ENCODE measurements at regions not wholly inside any gene's neighbourhood (a gene's known extent, or its start where the extent isn't known, plus 50 kb on each side); places are given as distances from the start of the nearest gene placed in this dataset.
"Not testable (repeated sequence)": the region's sequence is repeated elsewhere in the genome, so short reads cannot be mapped to it uniquely, and the experiment has no call there.

- Mint-ChIP-seq H3K4me3 (no peak overlapping the region), H3K36me3 (ENCODE audit: low read depth) (peaks cover 1% of the 10 kb centered on the region), H3K27ac (no peak overlapping the region), H3K9me3 (no peaks in the 10 kb centered on the region), H3K4me1 (peaks cover 8% of the 10 kb centered on the region), H3K27me3 (peaks cover 2% of the 10 kb centered on the region)
- ChIA-PET POLR2A (no interaction called here), CTCF (no interaction called here)
- no peak for DNase-seq
Observed at GRCh38 chr6:134546962-134547645, 229.2 kb upstream of the SGK1 start.

- Mint-ChIP-seq H3K4me3 (no peak overlapping the region), H3K27ac (no peak overlapping the region), H3K36me3 (ENCODE audit: low read depth) (peaks cover 1% of the 10 kb centered on the region), H3K9me3 (no peaks in the 10 kb centered on the region), H3K4me1 (peaks cover 18% of the 10 kb centered on the region), H3K27me3 (peaks cover 3% of the 10 kb centered on the region)
- ChIA-PET POLR2A (no interaction called here), CTCF (no interaction called here)
- DNase-seq = no peak
Observed at GRCh38 chr6:134544737-134545136, 226.8 kb upstream of the SGK1 start.

GRCh38 chr6:134543128-134543527, 225.2 kb upstream of the SGK1 start:
- Mint-ChIP-seq H3K4me3 (no peak overlapping the region), H3K27me3 (peaks cover 4% of the 10 kb centered on the region), H3K9me3 (no peaks in the 10 kb centered on the region), H3K36me3 (ENCODE audit: low read depth) (peaks cover 1% of the 10 kb centered on the region), H3K27ac (no peak overlapping the region), H3K4me1 (peaks cover 21% of the 10 kb centered on the region)
- no peak for DNase-seq
- POLR2A ChIA-PET = no interaction called here
- CTCF ChIA-PET = no interaction called here

- Mint-ChIP-seq H3K9me3 (no peaks in the 10 kb centered on the region), H3K4me1 (peaks cover 21% of the 10 kb centered on the region), H3K4me3 (no peak overlapping the region), H3K27me3 (peaks cover 2% of the 10 kb centered on the region), H3K36me3 (ENCODE audit: low read depth) (peaks cover 1% of the 10 kb centered on the region), H3K27ac (no peak overlapping the region)
- DNase-seq = no peak
- ChIA-PET CTCF (no interaction called here), POLR2A (interaction anchor here (0.6 kb wide), 1 partner anchor 87 kb away, joined by 3 read pairs; no protein-coding TSS in a partner anchor)
Observed at GRCh38 chr6:134541001-134541400, 223.1 kb upstream of the SGK1 start.

- Mint-ChIP-seq H3K36me3 (ENCODE audit: low read depth) (peaks cover 1% of the 10 kb centered on the region), H3K4me1 (peaks cover 21% of the 10 kb centered on the region), H3K27ac (no peak overlapping the region), H3K4me3 (no peak overlapping the region), H3K27me3 (peaks cover 2% of the 10 kb centered on the region), H3K9me3 (no peaks in the 10 kb centered on the region)
- DNase-seq = peak; percentile 15
- ChIA-PET CTCF (interaction anchor here (0.6 to 0.9 kb wide), 2 partner anchors 9 to 20 kb away, joined by 3 to 4 read pairs; no protein-coding TSS in a partner anchor), POLR2A (no interaction called here)
Observed at GRCh38 chr6:134539865-134540323, 222.0 kb upstream of the SGK1 start.

GRCh38 chr6:134537765-134538164, 219.9 kb upstream of the SGK1 start:
- DNase-seq; H3K9me3 Mint-ChIP-seq; H3K4me3 Mint-ChIP-seq; H3K27ac Mint-ChIP-seq; H3K36me3 Mint-ChIP-seq (ENCODE audit: low read depth); H3K27me3 Mint-ChIP-seq; CTCF ChIA-PET; POLR2A ChIA-PET: not testable (repeated sequence)
- peaks cover 19% of the 10 kb centered on the region for H3K4me1 Mint-ChIP-seq

GRCh38 chr6:134537146-134537555, 219.2 kb upstream of the SGK1 start:
- H3K27me3 Mint-ChIP-seq = peaks cover 2% of the 10 kb centered on the region
- DNase-seq = no peak
- H3K9me3 Mint-ChIP-seq = no peaks in the 10 kb centered on the region
- no peaks in the 10 kb centered on the region for H3K36me3 Mint-ChIP-seq (ENCODE audit: low read depth)
- H3K4me3 Mint-ChIP-seq = no peak overlapping the region
- no peak overlapping the region for H3K27ac Mint-ChIP-seq
- ChIA-PET CTCF (no interaction called here), POLR2A (no interaction called here)
- peaks cover 22% of the 10 kb centered on the region for H3K4me1 Mint-ChIP-seq

GRCh38 chr6:134535831-134536230, 217.9 kb upstream of the SGK1 start:
- POLR2A ChIA-PET = no interaction called here
- Mint-ChIP-seq H3K4me1 (peaks cover 31% of the 10 kb centered on the region), H3K4me3 (no peak overlapping the region), H3K27ac (no peak overlapping the region), H3K9me3 (no peaks in the 10 kb centered on the region), H3K36me3 (ENCODE audit: low read depth) (no peaks in the 10 kb centered on the region), H3K27me3 (peaks cover 2% of the 10 kb centered on the region)
- CTCF ChIA-PET = interaction anchor here (1.3 kb wide), 1 partner anchor 21 kb away, joined by 3 read pairs; no protein-coding TSS in a partner anchor
- no peak for DNase-seq

- CTCF ChIA-PET = interaction anchor here (1.3 kb wide), 1 partner anchor 20 kb away, joined by 3 read pairs; no protein-coding TSS in a partner anchor
- H3K4me3 Mint-ChIP-seq = no peak overlapping the region
- peaks cover 26% of the 10 kb centered on the region for H3K4me1 Mint-ChIP-seq
- H3K9me3 Mint-ChIP-seq = peaks cover 2% of the 10 kb centered on the region
- POLR2A ChIA-PET = no interaction called here
- DNase-seq = no peak
- H3K36me3 Mint-ChIP-seq (ENCODE audit: low read depth) = no peaks in the 10 kb centered on the region
- H3K27ac Mint-ChIP-seq = peak overlapping the region; percentile 32
- H3K27me3 Mint-ChIP-seq = peaks cover under 1% of the 10 kb centered on the region
Observed at GRCh38 chr6:134534708-134535149, 216.8 kb upstream of the SGK1 start.

GRCh38 chr6:134533991-134534390, 216.1 kb upstream of the SGK1 start:
- no peaks in the 10 kb centered on the region for H3K36me3 Mint-ChIP-seq (ENCODE audit: low read depth)
- ChIA-PET CTCF (interaction anchor here (1.0 kb wide), 1 partner anchor 186 kb away, joined by 4 read pairs; no protein-coding TSS in a partner anchor), POLR2A (no interaction called here)
- DNase-seq = no peak
- peaks cover 2% of the 10 kb centered on the region for H3K9me3 Mint-ChIP-seq
- H3K4me1 Mint-ChIP-seq = peaks cover 29% of the 10 kb centered on the region
- H3K4me3 Mint-ChIP-seq = no peak overlapping the region
- H3K27ac Mint-ChIP-seq = no peak overlapping the region
- no peaks in the 10 kb centered on the region for H3K27me3 Mint-ChIP-seq

- ChIA-PET POLR2A (interaction anchor here (0.7 kb wide), 1 partner anchor 91 kb away, joined by 11 read pairs; no protein-coding TSS in a partner anchor), CTCF (interaction anchor here (0.6 to 1.7 kb wide), 5 partner anchors 9 to 359 kb away, joined by 3 to 5 read pairs (median 3); no protein-coding TSS in a partner anchor)
- Mint-ChIP-seq H3K36me3 (ENCODE audit: low read depth) (no peaks in the 10 kb centered on the region), H3K4me1 (peaks cover 29% of the 10 kb centered on the region), H3K27me3 (no peaks in the 10 kb centered on the region), H3K4me3 (no peak overlapping the region), H3K27ac (no peak overlapping the region), H3K9me3 (peaks cover 2% of the 10 kb centered on the region)
- no peak for DNase-seq
Observed at GRCh38 chr6:134532694-134533624, 215.0 kb upstream of the SGK1 start.

GRCh38 chr6:134531611-134532010, 213.7 kb upstream of the SGK1 start:
- DNase-seq = no peak
- H3K27me3 Mint-ChIP-seq = no peaks in the 10 kb centered on the region
- peaks cover 2% of the 10 kb centered on the region for H3K9me3 Mint-ChIP-seq
- H3K36me3 Mint-ChIP-seq (ENCODE audit: low read depth) = no peaks in the 10 kb centered on the region
- no peak overlapping the region for H3K4me3 Mint-ChIP-seq
- ChIA-PET CTCF (interaction anchor here (0.8 to 1.1 kb wide), 2 partner anchors 8 to 135 kb away, joined by 3 read pairs; no protein-coding TSS in a partner anchor), POLR2A (no interaction called here)
- H3K27ac Mint-ChIP-seq = no peak overlapping the region
- H3K4me1 Mint-ChIP-seq = peaks cover 29% of the 10 kb centered on the region

- POLR2A ChIA-PET = interaction anchor here (0.6 kb wide), 1 partner anchor 20 kb away, joined by 3 read pairs; no protein-coding TSS in a partner anchor
- CTCF ChIA-PET = interaction anchor here (1.1 kb wide), 1 partner anchor 8 kb away, joined by 3 read pairs; no protein-coding TSS in a partner anchor
- H3K27ac Mint-ChIP-seq = no peak overlapping the region
- no peaks in the 10 kb centered on the region for H3K36me3 Mint-ChIP-seq (ENCODE audit: low read depth)
- H3K9me3 Mint-ChIP-seq = peaks cover 2% of the 10 kb centered on the region
- DNase-seq = no peak
- H3K27me3 Mint-ChIP-seq = no peaks in the 10 kb centered on the region
- H3K4me3 Mint-ChIP-seq = no peak overlapping the region
- H3K4me1 Mint-ChIP-seq = peaks cover 29% of the 10 kb centered on the region
Observed at GRCh38 chr6:134531188-134531551, 213.3 kb upstream of the SGK1 start.

Measured in activated CD4-positive, alpha-beta T cell treated with anti-CD3 and anti-CD28 coated beads, Interleukin-2, amount 10 ng/mL, durations not matched to agents 7 days and 5 days (primary cell).